ENCODE measurements at regions not wholly inside any gene's neighbourhood (a gene's known extent, or its start where the extent isn't known, plus 50 kb on each side); places are given as distances from the start of the nearest gene placed in this dataset.
"Not testable (repeated sequence)": the region's sequence is repeated elsewhere in the genome, so short reads cannot be mapped to it uniquely, and the experiment has no call there.

GRCh38 chrX:128676651-128677050 is 624.4 kb upstream of the ACTRT1 start:
- no peak overlapping the region for H3K4me3 ChIP-seq (ENCODE audit: low read depth, low read length)
- TF ChIP-seq CTCF (IDR thresholded peaks at IDR 0.05; ENCODE audit: borderline replicate concordance, insufficient read depth, low read depth, low read length): no peak

GRCh38 chrX:128674326-128675086 is 622.3 kb upstream of the ACTRT1 start:
- H3K4me3 ChIP-seq (ENCODE audit: low read depth, low read length): not testable (repeated sequence)

- TF ChIP-seq CTCF (IDR thresholded peaks at IDR 0.05; ENCODE audit: borderline replicate concordance, insufficient read depth, low read depth, low read length): no peak
- H3K4me3 ChIP-seq (ENCODE audit: low read depth, low read length): no peak overlapping the region
Observed at GRCh38 chrX:128664211-128664610, 612.0 kb upstream of the ACTRT1 start.

GRCh38 chrX:128653524-128654060 is 601.4 kb upstream of the ACTRT1 start:
- H3K4me3 ChIP-seq (ENCODE audit: low read depth, low read length): no peak overlapping the region
- no peak for TF ChIP-seq CTCF (IDR thresholded peaks at IDR 0.05; ENCODE audit: borderline replicate concordance, insufficient read depth, low read depth, low read length)

DNA sequence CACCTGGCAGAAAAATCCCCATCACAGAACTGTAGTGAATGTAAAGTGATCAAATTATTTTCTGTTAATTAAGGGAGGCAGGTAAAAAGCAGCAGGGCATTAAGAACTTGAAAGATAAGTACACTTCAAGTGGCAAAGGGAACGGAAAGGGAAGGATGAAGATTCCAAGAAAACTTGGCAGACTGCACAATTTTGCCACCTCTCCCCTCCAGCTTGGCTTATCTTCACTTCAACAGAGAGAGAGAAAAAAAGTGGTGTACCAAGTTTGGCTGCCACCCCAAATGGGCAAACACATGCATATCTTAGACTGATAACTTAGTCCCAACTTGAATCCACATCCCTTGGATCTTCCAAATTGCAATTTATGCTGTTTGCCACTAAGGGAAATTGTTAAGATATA is 598.1 kb upstream of the ACTRT1 start:
- no peak for TF ChIP-seq CTCF (IDR thresholded peaks at IDR 0.05; ENCODE audit: borderline replicate concordance, insufficient read depth, low read depth, low read length)
- no peak overlapping the region for H3K4me3 ChIP-seq (ENCODE audit: low read depth, low read length)

GRCh38 chrX:128634754-128635153 is 582.6 kb upstream of the ACTRT1 start:
- TF ChIP-seq CTCF (IDR thresholded peaks at IDR 0.05; ENCODE audit: borderline replicate concordance, insufficient read depth, low read depth, low read length): no peak
- no peak overlapping the region for H3K4me3 ChIP-seq (ENCODE audit: low read depth, low read length)

GRCh38 chrX:128623361-128623760 is 571.2 kb upstream of the ACTRT1 start:
- no peak overlapping the region for H3K4me3 ChIP-seq (ENCODE audit: low read depth, low read length)
- TF ChIP-seq CTCF (IDR thresholded peaks at IDR 0.05; ENCODE audit: borderline replicate concordance, insufficient read depth, low read depth, low read length): no peak
